GM12878 (cell line): ENCODE measurements at regions not wholly inside any gene's neighbourhood (a gene's known extent, or its start where the extent isn't known, plus 50 kb on each side); places are given as distances from the start of the nearest gene placed in this dataset.

Source experiments
- ATAC-seq: fragments of 200-7000 bp; cut with Tn5 transposase; 3 replicates; pipeline ENCODE4 v1.9.1; 2020; ENCODE audit warnings: mild to moderate bottlenecking, moderate library complexity
- BruUV-seq: library from RNA; stranded (reverse); fragments of 400-500 nt; replicated peaks from 2 replicates; lab custom pipeline; 2021; lab: Mats Ljungman, UMichigan
- CTCF ChIA-PET: fragments of 300-600 bp; sonication (Branson Sonifier 250); formaldehyde crosslinking; extraction: SDS; loops from one replicate; lab custom pipeline; 2021; ENCODE audit warnings: inconsistent platforms; lab: Yijun Ruan, JAX
- POLR2A ChIA-PET: fragments of 350-600 bp; formaldehyde crosslinking; extraction: SDS; loops from one replicate; lab custom pipeline; 2021; ENCODE audit warnings: inconsistent platforms; lab: Charles Lee
- RAD21 ChIA-PET: fragments of 300-600 bp; sonication (Branson Sonifier 250); formaldehyde crosslinking; loops from one replicate; lab custom pipeline; 2023; ENCODE audit warnings: antibody characterized with exemption; ENCODE audit not compliant: unreplicated experiment; lab: Charles Lee
- SMC1A ChIA-PET: fragments of 300-600 bp; sonication (Branson Sonifier 250); formaldehyde crosslinking; loops from one replicate; lab custom pipeline; 2023; ENCODE audit not compliant: unreplicated experiment, uncharacterized antibody; lab: Charles Lee
- DNase-seq: peaks from one replicate; pipeline ENCODE4 v3.0.0-alpha.2; 2011; ENCODE audit warnings: low read depth, low spot score
- FAIRE-seq: peaks from 3 replicates; lab custom pipeline; 2011; peaks lifted over from hg19 to GRCh38; lab: Jason Lieb, UNC
- H2AFZ ChIP-seq: 2 replicates; pipeline ENCODE4 v1.6.0; 2011; ENCODE audit warnings: low read depth, low read length, control low read depth; ENCODE audit not compliant: control insufficient read depth
- H3K27ac ChIP-seq: 2 replicates; pipeline ENCODE4 v1.5.1; 2011; ENCODE audit warnings: control low read depth; ENCODE audit not compliant: control insufficient read depth, insufficient read depth
- H3K27me3 ChIP-seq, 2 experiments: replicated peaks in 1 of 2; 2 replicates each; pipeline versions ENCODE4 v1.6.0 to v1.6.1; 2011; ENCODE audit warnings: low read length in 1 of 2; ENCODE audit not compliant: control insufficient read depth in 2 of 2, insufficient read depth in 2 of 2
- H3K36me3 ChIP-seq, 2 experiments: 2 replicates each; pipeline ENCODE4 v1.5.1; 2011; ENCODE audit warnings: low read length in 1 of 2; ENCODE audit not compliant: control insufficient read depth in 2 of 2, insufficient read depth in 2 of 2
- H3K4me1 ChIP-seq: 2 replicates; pipeline ENCODE4 v1.6.1; 2011; ENCODE audit warnings: mild to moderate bottlenecking, low read length, moderate library complexity, mixed read lengths; ENCODE audit not compliant: control insufficient read depth, insufficient read depth
- H3K4me2 ChIP-seq: 2 replicates; pipeline ENCODE4 v1.6.0; 2011; ENCODE audit warnings: control low read depth; ENCODE audit not compliant: control insufficient read depth, insufficient read depth
- H3K4me3 ChIP-seq: fragments of 200-600 bp; sonication (generic); 2 replicates; pipeline ENCODE4 v1.5.1; 2016
- H3K79me2 ChIP-seq: 2 replicates; pipeline ENCODE4 v1.6.0; 2011; ENCODE audit warnings: low read length; ENCODE audit not compliant: control insufficient read depth, insufficient read depth
- H3K9ac ChIP-seq: 2 replicates; pipeline ENCODE4 v1.8.0; 2011; ENCODE audit warnings: low read length, control low read depth, mixed read lengths; ENCODE audit not compliant: control insufficient read depth, insufficient read depth
- H3K9me3 ChIP-seq: replicated peaks from 3 replicates; pipeline ENCODE4 v1.5.1; 2011; ENCODE audit warnings: mild to moderate bottlenecking, low read length; ENCODE audit not compliant: control insufficient read depth, insufficient read depth
- H4K20me1 ChIP-seq: 2 replicates; pipeline ENCODE4 v1.6.0; 2011; ENCODE audit not compliant: control insufficient read depth, insufficient read depth
- ASH2L ChIP-seq: fragments of 300-600, 200-600 bp; sonication (generic); IDR thresholded peaks from 2 replicates; pipeline ENCODE4 v1.6.1; 2017; ENCODE audit warnings: low read depth, mild to moderate bottlenecking, borderline replicate concordance
- BCL11A ChIP-seq: IDR thresholded peaks from 2 replicates; pipeline ENCODE4 v1.6.1; 2011; ENCODE audit warnings: low read depth, low read length
- DPF2 ChIP-seq: fragments of 450-650 bp; IDR thresholded peaks from 2 replicates; pipeline ENCODE4 v1.6.1; 2017; ENCODE audit warnings: mild to moderate bottlenecking
- HDAC6 ChIP-seq: fragments of 200-600 bp; sonication (generic); IDR thresholded peaks from one replicate; pipeline ENCODE4 v1.8.0; 2017; ENCODE audit warnings: antibody characterized with exemption; ENCODE audit not compliant: unreplicated experiment
- IKZF1 ChIP-seq: fragments of 450-650 bp; conservative IDR thresholded peaks from 2 replicates; pipeline ENCODE4 v1.6.1; 2017; ENCODE audit warnings: antibody characterized with exemption, mild to moderate bottlenecking
- MTA2 ChIP-seq: fragments of 450-650 bp; IDR thresholded peaks from 2 replicates; pipeline ENCODE4 v1.6.1; 2016; ENCODE audit warnings: low read depth, mild to moderate bottlenecking, moderate library complexity
- RAD21 ChIP-seq: IDR thresholded peaks from 2 replicates; pipeline ENCODE4 v1.6.1; 2011; ENCODE audit warnings: mild to moderate bottlenecking, low read depth, low read length, moderate library complexity; ENCODE audit not compliant: insufficient read depth
- TBL1XR1 ChIP-seq: IDR thresholded peaks from 2 replicates; pipeline ENCODE4 v1.6.1; 2012; ENCODE audit warnings: low read depth, low read length, improper control_type of control experiment
- USF1 ChIP-seq: IDR thresholded peaks from 2 replicates; pipeline ENCODE4 v1.6.1; 2011; ENCODE audit warnings: borderline replicate concordance, low read depth, mild to moderate bottlenecking, moderate library complexity, mixed read lengths, low read length; ENCODE audit not compliant: insufficient read depth; ENCODE audit errors: extremely low read length
- ZBTB4 ChIP-seq: fragments of 450-650 bp; formaldehyde crosslinking; IDR thresholded peaks from 2 replicates; pipeline ENCODE4 v1.4.0; 2022; ENCODE audit warnings: mild to moderate bottlenecking, moderate library complexity
- ZNF207 ChIP-seq: fragments of 450-650 bp; IDR thresholded peaks from 2 replicates; pipeline ENCODE4 v1.6.1; 2014; ENCODE audit warnings: antibody characterized with exemption, mild to moderate bottlenecking, borderline replicate concordance
- WGBS: methylation state at CpG from one replicate; pipeline ENCODE4 v1.1.6; 2016; ENCODE audit warnings: low lambda C conversion rate; ENCODE audit not compliant: insufficient replicate concordance, insufficient coverage; ENCODE audit errors: missing lambda C conversion rate; 5-methylcytosine and 5-hydroxymethylcytosine counted together
- in situ Hi-C: fragments of 300-500 bp; cut with MboI; formaldehyde crosslinking; loops from 9 replicates; pipeline ENCODE4 v1.14.3; 2018; ENCODE audit warnings: mixed read lengths
- intact Hi-C: fragments of 100-400 bp; cut with micrococcal nuclease; formaldehyde crosslinking; loops from one replicate; pipeline ENCODE4 v1.14.2; 2022; ENCODE audit not compliant: unreplicated experiment

- TF ChIP-seq ZBTB4 (CRISPR knock-in tag) (no peak), ZNF207 (no peak), DPF2 (no peak), ASH2L (no peak), BCL11A (no peak), RAD21 (no peak), TBL1XR1 (no peak)
Measured at GRCh38 chr16:80294172-80294571, 246.6 kb upstream of the DYNLRB2 start (continued).

GRCh38 chr16:80288616-80289015 lies 252.2 kb upstream of the DYNLRB2 start:
- H4K20me1 ChIP-seq: no peaks in the 10 kb centered on the region
- ChIA-PET POLR2A (no interaction called here), SMC1A (no interaction called here), RAD21 (no interaction called here), CTCF (no interaction called here)
- DNase-seq (no peak), ATAC-seq (no peak), FAIRE-seq (no peak)
- WGBS: 26% methylated on average over 3 of the region's 3 CpGs
- intact Hi-C loops: no loop called here
- H3K9me3 ChIP-seq: no peaks in the 10 kb centered on the region
- H3K4me2 ChIP-seq: no peak overlapping the region
- no peaks in the 10 kb centered on the region for H3K4me1 ChIP-seq
- in situ Hi-C loops: no loop called here
- H3K27ac ChIP-seq: no peak overlapping the region
- no peaks in the 10 kb centered on the region for H3K79me2 ChIP-seq
- no peak overlapping the region for H3K4me3 ChIP-seq
- no peak overlapping the region for H2AFZ ChIP-seq
- TF ChIP-seq HDAC6 (no peak), USF1 (no peak), ZNF207 (no peak), MTA2 (no peak), IKZF1 (no peak)
- H3K36me3 ChIP-seq: no peaks in the 10 kb centered on the region
- no TSS peak for BruUV-seq
- H3K9ac ChIP-seq: no peak overlapping the region
- no peaks in the 10 kb centered on the region for H3K27me3 ChIP-seq
